Thyroid gland (tissue), 4 donors: ENCODE measurements at regions not wholly inside any gene's neighbourhood (a gene's known extent, or its start where the extent isn't known, plus 50 kb on each side); places are given as distances from the start of the nearest gene placed in this dataset.
"Not testable (repeated sequence)": the region's sequence is repeated elsewhere in the genome, so short reads cannot be mapped to it uniquely, and the experiment has no call there.

Experiments
- DNase-seq, 2 donors: peaks; one replicate each; pipeline ENCODE4 v3.0.0-alpha.2; 2019
- H3K27ac ChIP-seq, 3 donors: fragments of 200-600 bp; sonication (generic); 1 replicate in 2 of 3; 2 replicates in 1 of 3; pipeline ENCODE4 v1.5.1; 2016 to 2019; ENCODE audit warnings: mild to moderate bottlenecking in 1 of 3, moderate library complexity in 1 of 3
- H3K27me3 ChIP-seq: fragments of 200-600 bp; sonication (generic); one replicate; pipeline ENCODE4 v1.5.1; 2019
- H3K36me3 ChIP-seq, 2 donors: fragments of 200-600 bp; sonication (generic); one replicate each; pipeline ENCODE4 v1.5.1; 2016 to 2019
- H3K4me1 ChIP-seq, 2 donors: fragments of 200-600 bp; sonication (generic); one replicate each; pipeline ENCODE4 v1.5.1; 2017 to 2019
- H3K4me3 ChIP-seq, 3 donors: fragments of 200-600 bp; sonication (generic); replicated peaks in 1 of 3; 1 replicate in 2 of 3; 2 replicates in 1 of 3; pipeline ENCODE4 v1.5.1; 2016; ENCODE audit warnings: mild to moderate bottlenecking in 1 of 3
- H3K9me3 ChIP-seq: fragments of 200-600 bp; sonication (generic); one replicate; pipeline ENCODE4 v1.5.1; 2017
- CTCF ChIP-seq, 6 experiments: fragments of 200-600 bp in 3 of 6; fragments of 450-650 bp in 3 of 6; sonication (generic) in 3 of 6; IDR thresholded peaks; one replicate each; pipeline ENCODE4 v1.5.1; 2016 to 2019; ENCODE audit warnings: antibody characterized with exemption in 6 of 6, mild to moderate bottlenecking in 2 of 6, inconsistent platforms in 1 of 6, moderate library complexity in 1 of 6
- POLR2A ChIP-seq, 2 donors: fragments of 450-650 bp; IDR thresholded peaks; one replicate each; pipeline ENCODE4 v1.6.1; 2017; ENCODE audit warnings: antibody characterized with exemption in 2 of 2, mild to moderate bottlenecking in 2 of 2, moderate library complexity in 1 of 2
- WGBS, 2 donors: methylation state at CpG; one replicate each; pipeline ENCODE4 v1.1.5; 2017; 5-methylcytosine and 5-hydroxymethylcytosine counted together
- intact Hi-C: fragments of 100-400 bp; cut with DNase I; formaldehyde crosslinking; loops from one replicate; pipeline ENCODE4 v1.15.1; 2023

DNA sequence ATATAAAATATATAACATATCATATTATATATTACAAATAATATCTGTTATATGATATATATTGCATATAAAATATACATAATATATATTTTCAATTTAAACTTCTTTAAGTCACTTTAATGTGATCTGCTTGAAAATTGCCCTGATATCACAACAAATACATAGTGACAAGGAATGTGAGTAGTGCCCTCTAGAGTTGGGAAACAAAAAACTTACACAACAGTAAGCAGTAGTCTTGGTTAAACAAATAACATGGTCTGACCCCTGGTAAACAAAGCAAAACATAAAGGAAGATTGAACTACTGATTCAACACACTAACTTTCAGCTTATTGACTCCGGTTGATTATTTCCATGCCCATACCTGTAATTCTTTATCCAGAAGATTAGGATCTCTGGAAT is 188.3 kb upstream of the NMUR2 start:
- intact Hi-C loops: no loop called here
- DNase-seq: no peak
- Histone ChIP-seq H3K36me3 (no peaks in the 10 kb centered on the region), H3K27ac (no peak overlapping the region), H3K27me3 (no peaks in the 10 kb centered on the region), H3K4me3 (no peak overlapping the region), H3K9me3 (no peaks in the 10 kb centered on the region), H3K4me1 (no peaks in the 10 kb centered on the region)
- TF ChIP-seq CTCF (IDR thresholded peaks at IDR 0.05) (peak in 1 of 6 experiments; percentile 18), POLR2A (IDR thresholded peaks at IDR 0.05) (no peak)
- 89 to 90% methylated on average over 1 of the region's 1 CpG for whole genome bisulfite sequencing, 2 donors

GRCh38 chr5:152595405-152595804 is 190.3 kb upstream of the NMUR2 start:
- Histone ChIP-seq H3K27me3 (no peaks in the 10 kb centered on the region), H3K4me1 (no peaks in the 10 kb centered on the region), H3K4me3 (no peak overlapping the region), H3K27ac (no peak overlapping the region), H3K9me3 (no peaks in the 10 kb centered on the region), H3K36me3 (no peaks in the 10 kb centered on the region)
- intact Hi-C loops: no loop called here
- DNase-seq: no peak
- WGBS, 2 donors: 91 to 92% methylated on average over 1 of the region's 1 CpG
- TF ChIP-seq POLR2A (IDR thresholded peaks at IDR 0.05) (no peak), CTCF (IDR thresholded peaks at IDR 0.05) (no peak)

DNA sequence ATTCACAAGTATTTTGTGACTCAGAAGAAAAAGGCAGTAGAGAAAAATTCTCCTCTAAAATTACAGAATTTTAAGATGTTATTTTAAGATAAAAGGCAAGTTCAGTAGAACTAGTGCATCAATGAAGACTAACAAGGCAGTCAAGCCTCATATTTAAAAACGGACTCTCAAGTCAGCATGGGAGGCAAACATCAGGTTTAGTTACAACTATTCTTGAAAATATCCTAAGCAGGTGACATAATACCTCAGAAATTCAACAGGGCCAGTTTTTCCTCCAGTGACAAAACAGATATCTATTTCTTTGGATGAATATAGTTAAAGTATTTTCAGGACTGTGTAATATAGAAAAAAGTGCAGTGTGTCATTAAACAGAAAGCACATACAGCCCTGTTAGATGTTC is 194.0 kb upstream of the NMUR2 start:
- DNase-seq: no peak
- no peak overlapping the region for H3K27ac ChIP-seq
- intact Hi-C loops: no loop called here
- no peaks in the 10 kb centered on the region for H3K4me1 ChIP-seq
- H3K4me3 ChIP-seq: no peak overlapping the region
- H3K9me3 ChIP-seq: no peaks in the 10 kb centered on the region
- H3K36me3 ChIP-seq: no peaks in the 10 kb centered on the region
- WGBS, 2 donors: 57 to 71% methylated on average over 1 of the region's 1 CpG
- TF ChIP-seq CTCF (IDR thresholded peaks at IDR 0.05) (no peak), POLR2A (IDR thresholded peaks at IDR 0.05) (no peak)
- H3K27me3 ChIP-seq: no peaks in the 10 kb centered on the region

DNA sequence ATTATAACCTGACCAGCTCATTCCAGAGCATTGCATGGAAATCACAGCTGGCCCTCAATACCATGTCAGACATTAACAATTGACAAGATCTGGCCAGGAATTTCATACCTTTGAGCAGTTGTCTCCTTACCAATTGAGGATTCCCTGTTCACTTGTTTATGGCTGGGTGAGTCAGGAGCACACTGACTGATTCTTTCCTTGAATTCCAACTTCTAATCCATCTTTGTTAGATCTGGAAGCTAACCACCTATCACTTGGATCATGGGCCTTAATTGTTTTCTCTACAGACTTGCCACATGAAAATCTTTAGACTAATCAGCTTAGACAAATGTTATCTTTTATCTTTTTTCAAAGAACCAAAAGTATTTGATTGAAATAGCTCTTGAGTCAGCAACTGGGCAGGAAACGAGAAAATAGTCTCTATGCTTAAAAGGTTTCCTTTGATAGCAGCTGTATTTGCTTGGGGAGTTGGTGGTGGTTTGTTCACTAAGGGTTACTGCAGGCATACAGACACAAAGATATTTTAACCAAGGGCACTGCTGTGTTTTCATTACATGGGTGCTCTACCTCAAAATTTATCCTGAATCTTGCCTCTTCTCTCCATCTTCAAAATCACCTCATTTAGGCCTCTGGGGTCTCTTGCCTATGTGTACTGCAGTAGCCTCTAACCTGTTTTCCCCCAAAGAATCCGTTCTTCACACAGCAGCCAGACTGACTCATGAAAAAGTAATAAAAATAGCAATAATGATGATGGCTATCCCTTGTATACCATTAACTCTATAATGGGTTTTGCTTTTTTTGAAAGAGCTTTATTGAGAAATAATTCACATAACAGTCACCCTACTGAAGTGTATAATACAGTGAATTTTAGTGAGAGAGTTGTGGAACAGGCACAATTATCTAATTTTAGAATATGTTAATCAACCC is 197.0 kb upstream of the NMUR2 start:
- no peaks in the 10 kb centered on the region for H3K27me3 ChIP-seq
- WGBS, 2 donors: 55 to 70% methylated on average over 2 of the region's 2 CpGs
- H3K4me3 ChIP-seq: no peak overlapping the region
- no peaks in the 10 kb centered on the region for H3K4me1 ChIP-seq
- H3K27ac ChIP-seq: no peak overlapping the region
- H3K9me3 ChIP-seq: peaks cover 5% of the 10 kb centered on the region
- no peaks in the 10 kb centered on the region for H3K36me3 ChIP-seq
- DNase-seq: no peak
- no peak for TF ChIP-seq CTCF (IDR thresholded peaks at IDR 0.05)
- no peak for TF ChIP-seq POLR2A (IDR thresholded peaks at IDR 0.05)
- intact Hi-C loops: no loop called here

DNA sequence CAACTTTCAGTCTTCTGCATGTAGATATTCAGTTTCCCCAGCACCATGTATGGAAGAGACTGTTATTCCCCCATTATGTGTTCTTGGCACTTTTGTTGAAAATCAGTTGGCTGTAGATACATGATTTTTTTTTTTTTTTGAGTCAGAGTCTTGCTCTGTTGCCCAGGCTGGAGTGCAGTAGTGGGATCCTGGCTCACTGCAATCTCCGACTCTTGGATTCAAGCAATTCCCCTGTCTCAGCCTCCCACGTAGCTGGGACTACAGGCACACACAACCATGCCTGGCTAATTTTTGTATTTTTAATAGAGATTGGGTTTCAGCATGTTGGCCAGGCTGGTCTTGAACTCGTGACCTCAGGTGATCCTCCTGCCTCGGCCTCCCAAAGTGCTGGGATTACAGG is 201.0 kb upstream of the NMUR2 start:
- H3K36me3 ChIP-seq, H3K27ac ChIP-seq, intact Hi-C loops, H3K9me3 ChIP-seq, H3K4me3 ChIP-seq, H3K27me3 ChIP-seq, DNase-seq, H3K4me1 ChIP-seq: not testable (repeated sequence)
- 78 to 96% methylated on average over 4 of the region's 4 CpGs for whole genome bisulfite sequencing, 2 donors
